GM04504 (cell line): ENCODE measurements at regions not wholly inside any gene's neighbourhood (a gene's known extent, or its start where the extent isn't known, plus 50 kb on each side); places are given as distances from the start of the nearest gene placed in this dataset.
"Not testable (repeated sequence)": the region's sequence is repeated elsewhere in the genome, so short reads cannot be mapped to it uniquely, and the experiment has no call there.

Experiments used
- DNase-seq: peaks from one replicate; pipeline ENCODE4 v3.0.0-alpha.2; 2012; ENCODE audit warnings: low read depth

- no peak for DNase-seq
Measured at GRCh38 chr7:20520530-20520929, 94.9 kb upstream of the ABCB5 start.

- no peak for DNase-seq
Measured at GRCh38 chr7:20521243-20521642, 94.2 kb upstream of the ABCB5 start.

GRCh38 chr7:20529260-20529659, 86.2 kb upstream of the ABCB5 start:
- DNase-seq = no peak

DNA sequence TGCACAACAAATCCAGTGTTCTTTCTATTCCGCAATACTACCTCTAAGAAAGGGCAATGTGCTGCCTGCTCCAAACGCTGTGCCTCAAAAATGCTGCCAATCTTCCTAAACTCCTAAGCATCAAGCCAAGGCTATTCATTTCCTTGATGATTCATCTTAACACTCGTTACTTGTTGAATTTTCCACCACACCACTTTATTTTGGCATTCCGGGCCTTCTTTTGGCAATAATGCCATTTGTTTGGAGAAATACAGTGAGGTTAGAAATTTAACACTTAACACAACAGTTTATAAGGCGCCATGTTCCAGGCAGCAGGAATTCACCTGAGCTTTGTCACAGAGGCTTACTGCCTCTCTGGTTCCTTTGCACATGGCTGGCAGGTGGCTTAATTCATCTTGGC, 82.6 kb upstream of the ABCB5 start:
- DNase-seq = no peak

DNA sequence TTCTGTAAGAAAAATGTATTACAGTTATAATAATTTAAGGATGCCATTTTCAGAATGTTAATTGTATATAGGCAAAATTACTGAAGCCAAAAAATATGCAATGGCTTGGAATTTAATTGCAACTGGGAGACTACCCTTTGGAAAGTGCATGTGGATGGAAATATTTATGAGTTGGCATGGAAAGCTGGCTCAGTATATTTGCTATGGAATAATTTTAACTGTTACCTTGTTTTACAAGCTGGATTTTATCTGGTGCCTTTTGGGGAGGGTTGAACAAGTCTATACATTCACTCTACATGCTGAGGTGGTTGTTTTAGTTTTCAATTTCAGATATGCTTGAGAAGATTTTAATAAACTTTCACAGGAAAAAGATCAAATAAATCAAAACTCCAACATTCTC, 80.9 kb upstream of the ABCB5 start:
- DNase-seq = no peak

- DNase-seq = no peak
Measured at GRCh38 chr7:20535541-20535940, 79.9 kb upstream of the ABCB5 start.

DNA sequence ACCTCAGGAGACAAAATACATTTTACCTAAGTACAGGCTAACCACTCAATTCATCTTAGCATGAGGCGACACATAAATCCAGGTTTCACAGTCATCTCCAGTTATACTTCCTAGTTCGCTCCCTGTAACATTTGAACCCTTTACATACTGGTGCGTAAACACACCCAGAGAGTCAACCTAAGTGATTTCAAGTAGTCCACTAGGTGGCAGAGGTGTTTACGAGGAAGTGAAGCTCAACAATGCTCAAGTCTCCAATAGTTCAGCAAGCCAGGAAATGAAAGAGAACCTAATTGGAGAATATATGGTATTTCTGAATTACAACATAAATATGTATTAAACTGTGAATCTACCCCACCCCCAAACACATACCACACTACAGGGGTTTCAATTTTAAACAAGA, 76.3 kb upstream of the ABCB5 start:
- DNase-seq = no peak

DNA sequence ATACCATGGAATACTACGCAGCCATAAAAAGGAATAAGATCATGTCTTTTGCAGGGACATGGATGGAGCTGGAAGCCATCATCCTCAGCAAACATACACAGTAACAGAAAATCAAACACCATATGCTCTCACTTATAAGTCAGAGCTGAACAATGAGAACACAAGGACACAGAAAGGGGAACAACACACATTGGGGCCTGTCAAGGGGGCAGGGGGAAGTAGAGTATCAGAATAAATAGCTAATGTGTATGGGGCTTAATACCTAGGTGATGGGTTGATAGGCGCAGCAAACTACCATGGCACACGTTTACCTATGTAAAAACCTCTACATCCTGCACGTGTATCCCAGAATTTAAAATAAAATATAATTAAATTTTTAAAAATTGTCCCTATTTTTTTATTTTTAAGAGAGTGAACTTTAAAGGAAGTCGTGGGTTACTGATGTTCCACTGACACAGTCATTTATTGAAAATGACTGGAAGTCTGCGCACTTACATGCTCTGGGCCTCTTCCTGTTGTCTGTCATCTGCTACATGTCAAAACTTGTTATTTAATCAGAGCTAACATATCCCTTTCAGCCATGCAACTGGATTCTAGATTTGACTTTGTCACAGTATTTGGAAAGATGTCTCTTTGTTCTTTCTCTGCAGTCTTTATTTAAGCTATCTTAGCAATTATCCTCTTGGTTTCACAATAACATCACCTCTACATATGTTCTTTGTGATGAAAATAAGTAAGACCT, 73.7 kb upstream of the ABCB5 start:
- no peak for DNase-seq

GRCh38 chr7:20542594-20542993, 72.9 kb upstream of the ABCB5 start:
- peak; percentile 18 for DNase-seq

GRCh38 chr7:20543500-20543899, 72.0 kb upstream of the ABCB5 start:
- DNase-seq = no peak

DNA sequence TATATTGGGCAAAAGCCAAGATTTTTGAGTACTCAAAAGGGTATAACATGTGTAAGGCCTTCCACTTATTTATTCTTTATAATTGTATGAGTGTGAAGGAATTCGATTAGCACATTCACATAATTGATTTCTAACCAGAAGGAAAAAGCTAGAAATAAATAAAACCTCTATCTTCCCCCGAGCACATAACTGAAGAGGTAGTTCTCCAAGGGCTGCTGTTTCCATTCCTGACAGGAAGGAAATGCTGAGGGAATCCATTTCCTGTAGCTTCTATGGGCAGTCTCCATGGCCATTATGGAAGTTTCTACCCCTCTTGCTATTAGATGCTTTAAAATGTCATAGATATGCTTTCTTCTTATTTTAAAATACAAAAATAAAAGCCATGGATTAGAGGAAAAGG, 70.5 kb upstream of the ABCB5 start:
- DNase-seq = no peak

- DNase-seq = not testable (repeated sequence)
Measured at GRCh38 chr7:20546958-20547357, 68.5 kb upstream of the ABCB5 start.

DNA sequence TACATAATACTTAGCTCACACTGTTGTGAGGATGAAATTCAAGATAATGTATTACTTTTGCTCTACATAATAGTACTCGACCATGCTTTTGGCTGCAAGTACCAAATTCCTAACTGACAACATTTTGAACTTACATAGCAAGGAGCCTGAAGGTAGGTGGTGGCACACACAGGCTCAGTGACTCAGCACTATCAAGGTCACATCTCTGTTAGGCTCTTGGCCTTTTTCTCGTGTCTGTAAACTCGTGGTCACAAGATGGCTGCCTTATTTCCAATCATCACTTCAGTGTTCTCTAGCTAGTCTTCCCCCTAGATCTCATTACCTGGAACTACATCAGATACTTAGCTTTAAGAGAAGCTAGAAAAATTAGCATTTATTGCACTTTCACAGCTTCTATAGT, 61.4 kb upstream of the ABCB5 start:
- no peak for DNase-seq

GRCh38 chr7:20556091-20556490, 59.4 kb upstream of the ABCB5 start:
- no peak for DNase-seq

DNA sequence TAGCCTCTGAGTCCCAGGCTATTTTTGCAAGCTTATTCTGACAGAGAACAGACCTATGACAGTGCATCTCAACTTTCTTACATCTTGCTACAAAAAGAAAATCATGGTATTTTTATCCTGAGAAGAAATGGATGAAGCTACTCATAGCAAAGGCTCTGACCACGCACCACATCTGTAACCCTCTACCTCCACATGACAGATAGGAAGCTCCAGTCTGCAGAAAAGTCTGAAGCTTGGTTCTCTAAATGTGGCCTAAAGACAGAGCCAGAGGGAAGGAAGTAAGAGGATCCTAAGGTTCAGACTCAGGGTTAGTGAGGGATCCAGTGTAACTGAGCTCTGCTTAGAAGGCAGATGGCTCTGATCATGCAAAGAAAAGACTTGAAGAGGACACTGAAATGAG, 58.4 kb upstream of the ABCB5 start:
- no peak for DNase-seq

DNA sequence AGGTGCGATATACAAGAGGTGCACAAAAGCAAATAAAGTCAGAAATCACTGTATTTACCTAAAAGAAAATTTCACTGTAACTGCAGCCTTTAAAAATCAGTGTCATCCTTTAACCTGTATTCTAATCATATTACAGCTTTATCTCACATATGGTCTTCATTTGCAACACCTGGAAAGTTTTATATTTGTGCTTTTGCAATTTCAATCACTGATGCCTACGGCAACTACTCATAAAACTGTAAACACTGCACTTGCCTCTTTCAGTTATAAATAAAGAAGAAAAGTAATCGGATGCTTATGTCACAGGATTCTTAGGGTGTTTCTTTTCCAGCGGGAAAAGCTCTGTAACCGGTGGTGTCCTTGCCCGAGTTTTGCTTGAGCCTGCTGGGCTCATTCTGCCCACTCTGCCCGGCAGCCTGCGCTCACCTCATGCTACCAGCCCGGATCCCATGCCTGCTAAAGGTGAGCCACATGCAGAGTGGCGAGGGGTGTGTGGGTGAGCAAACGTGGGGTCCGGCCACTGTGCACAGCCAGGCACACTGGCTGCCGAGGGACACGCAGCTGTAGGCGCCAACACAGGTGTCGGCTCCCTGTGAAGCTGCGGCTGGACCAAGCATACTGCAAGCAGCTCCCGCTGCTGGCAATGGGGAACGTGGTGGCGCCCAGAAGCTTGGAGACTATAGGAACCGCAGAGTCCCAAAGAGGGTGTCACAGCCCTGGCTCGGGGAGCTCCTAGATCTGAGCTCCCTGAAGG, 56.3 kb upstream of the ABCB5 start:
- DNase-seq = no peak

DNA sequence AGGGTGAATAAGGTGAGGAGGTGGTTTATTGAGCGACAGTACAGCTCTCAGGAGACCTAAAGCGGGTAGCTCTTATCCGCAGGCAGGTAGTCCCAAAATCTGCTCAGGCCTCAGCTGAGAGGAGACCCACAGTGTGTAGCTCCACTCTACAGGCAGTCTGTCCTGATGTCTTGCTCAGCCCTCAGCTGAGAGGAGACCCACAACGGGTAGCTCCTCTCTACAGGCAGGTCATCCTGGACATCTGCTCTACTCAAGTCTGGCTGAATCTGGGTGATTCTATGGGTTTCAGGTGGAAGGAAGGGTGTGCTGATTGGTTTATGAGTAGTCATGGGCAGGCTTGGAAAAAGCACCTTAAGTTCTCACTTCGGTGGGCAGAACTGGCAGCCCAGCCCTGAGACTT, 55.6 kb upstream of the ABCB5 start:
- DNase-seq = no peak

DNA sequence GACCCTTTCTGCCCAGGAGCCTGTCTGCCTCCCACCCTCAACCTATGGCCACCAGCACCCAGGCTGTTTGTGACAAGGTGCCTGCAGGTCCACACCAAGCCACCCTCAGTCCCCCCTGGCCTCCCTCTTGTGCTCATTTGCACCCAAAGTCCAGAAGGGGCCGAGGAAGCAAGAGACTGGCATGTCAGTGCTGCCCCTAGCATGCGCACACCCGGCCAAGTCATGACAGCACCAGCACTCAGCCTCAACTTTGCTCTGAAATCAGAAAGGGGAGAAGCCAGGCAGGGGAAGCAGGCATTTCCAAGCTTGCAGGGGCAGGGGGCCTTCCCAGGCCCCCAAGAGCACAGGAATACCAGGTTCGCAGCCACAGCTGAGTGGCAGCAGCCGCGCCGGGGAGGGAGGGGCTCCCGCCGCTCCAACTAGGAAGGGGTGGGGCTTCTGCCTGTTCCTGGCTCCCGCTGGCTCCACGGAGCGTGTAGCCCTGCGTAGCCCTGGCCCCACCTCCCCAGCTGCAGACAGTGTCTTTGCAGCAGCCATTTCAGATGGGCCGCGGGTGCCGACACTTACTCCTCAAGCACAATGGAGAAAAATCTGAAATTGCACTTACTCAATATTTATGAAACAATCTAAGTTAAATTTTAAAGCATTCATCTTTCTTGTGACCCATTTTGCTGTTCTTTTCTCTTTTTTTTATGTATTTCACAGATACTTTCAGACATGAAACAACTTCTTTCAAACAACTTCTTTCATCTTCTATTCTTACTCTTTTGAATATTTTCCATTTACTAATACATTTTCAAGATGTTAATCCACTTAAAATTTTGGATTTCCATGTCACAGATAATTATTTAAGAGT, 54.9 kb upstream of the ABCB5 start:
- no peak for DNase-seq

DNA sequence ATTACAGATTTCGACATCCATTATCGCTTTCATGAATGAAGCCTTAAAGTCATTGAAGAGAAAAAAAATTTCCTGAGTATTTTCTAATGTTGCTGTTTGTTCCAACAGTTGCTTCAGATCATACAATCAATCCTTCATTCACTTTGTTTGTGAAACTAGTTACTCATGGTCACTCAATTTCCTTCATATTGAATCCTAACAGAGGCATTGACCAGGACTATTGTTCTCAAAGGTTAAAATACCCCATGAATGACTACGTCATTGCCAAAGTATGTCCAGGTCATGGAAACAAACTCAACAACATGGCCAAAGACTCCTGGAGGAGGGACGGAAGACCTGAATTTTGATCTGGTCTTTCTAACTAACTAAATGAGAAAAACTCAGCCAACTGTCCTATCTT, 54.0 kb upstream of the ABCB5 start:
- DNase-seq = no peak

DNA sequence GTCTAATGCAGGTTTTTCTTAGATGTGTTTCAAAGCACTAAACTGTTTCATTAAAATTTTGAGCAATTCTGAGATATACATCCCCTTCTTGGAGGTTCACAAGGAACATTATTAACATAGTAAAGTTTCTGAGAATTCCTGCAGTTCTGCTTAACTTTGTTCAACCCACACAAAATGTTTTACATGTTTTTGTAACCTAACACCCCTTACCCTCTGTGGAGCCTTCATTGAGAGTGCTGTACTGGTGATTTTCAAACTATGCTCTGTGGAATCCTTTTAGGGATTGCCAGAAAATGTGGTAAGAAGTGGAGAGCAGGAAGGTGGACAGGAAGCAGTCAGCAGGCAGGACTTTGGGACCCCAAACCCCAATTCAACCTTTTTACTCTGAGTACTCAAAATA, 53.6 kb upstream of the ABCB5 start:
- no peak for DNase-seq

DNA sequence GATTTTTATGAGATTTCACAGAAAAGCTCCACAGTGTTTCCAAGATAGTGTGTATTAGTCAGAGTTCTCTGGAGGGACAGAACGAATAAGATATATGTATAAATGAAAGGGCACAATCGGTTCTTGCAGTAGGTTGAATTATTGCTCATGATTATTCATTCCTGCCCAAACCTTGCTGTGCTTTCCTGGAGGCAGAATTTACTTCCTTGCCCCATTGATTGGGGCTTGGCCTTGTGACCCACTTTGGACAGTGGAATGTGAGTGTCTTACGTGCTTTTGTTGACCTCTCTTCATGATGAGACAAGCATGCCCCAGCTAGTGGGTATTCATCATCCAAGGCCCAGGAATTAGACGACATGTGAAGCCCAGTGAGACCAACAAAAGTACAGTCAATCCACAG, 53.0 kb upstream of the ABCB5 start:
- DNase-seq = no peak
